Colonic mucosa (tissue), 4 donors: ENCODE measurements at regions not wholly inside any gene's neighbourhood (a gene's known extent, or its start where the extent isn't known, plus 50 kb on each side); places are given as distances from the start of the nearest gene placed in this dataset.

Experiments
- DNase-seq: peaks from one replicate; pipeline ENCODE4 v3.0.0-alpha.2; 2020
- H3K27ac ChIP-seq: fragments of 200-600 bp; one replicate; pipeline ENCODE4 v1.8.0; 2021
- H3K27me3 ChIP-seq: fragments of 200-600 bp; one replicate; pipeline ENCODE4 v1.8.0; 2021
- H3K36me3 ChIP-seq: fragments of 200-600 bp; one replicate; pipeline ENCODE4 v1.8.0; 2021
- H3K4me1 ChIP-seq: fragments of 200-600 bp; one replicate; pipeline ENCODE4 v1.8.0; 2021; ENCODE audit warnings: mild to moderate bottlenecking
- H3K4me3 ChIP-seq: fragments of 200-600 bp; one replicate; pipeline ENCODE4 v1.8.0; 2021
- H3K9ac ChIP-seq, 2 donors: one replicate each; pipeline ENCODE4 v1.7.0; 2013; ENCODE audit warnings: control low read depth in 2 of 2, low read depth in 2 of 2, low read length in 2 of 2
- H3K9me3 ChIP-seq: fragments of 200-600 bp; one replicate; pipeline ENCODE4 v1.8.0; 2021
- CTCF ChIP-seq: fragments of 200-600 bp; IDR thresholded peaks from one replicate; pipeline ENCODE4 v1.8.0; 2022; ENCODE audit warnings: antibody characterized with exemption, mild to moderate bottlenecking
- intact Hi-C: fragments of 100-400 bp; cut with DNase I; formaldehyde crosslinking; loops from one replicate; pipeline ENCODE4 v1.14.1; 2022
- donor health status: healthy.
- donor health status: DM: no; HTN: no; CAD: no.
- donor health status: DM: no; HTN: no; CAD: no.

- H3K9me3 ChIP-seq, result no peaks in the 10 kb centered on the region
- H3K4me1 ChIP-seq, result no peaks in the 10 kb centered on the region
- no peak for DNase-seq
- intact Hi-C loops, result no loop called here
- H3K27ac ChIP-seq, result no peak overlapping the region
- H3K4me3 ChIP-seq, result no peak overlapping the region
- H3K36me3 ChIP-seq, result no peaks in the 10 kb centered on the region
- no peak for TF ChIP-seq CTCF
- H3K27me3 ChIP-seq, result no peaks in the 10 kb centered on the region
- H3K9ac ChIP-seq, result no peak overlapping the region
Observed at GRCh38 chrX:6821730-6822129, 286.8 kb upstream of the VCX3A start.

- Histone ChIP-seq H3K4me1 (no peaks in the 10 kb centered on the region), H3K9me3 (no peaks in the 10 kb centered on the region), H3K27ac (no peak overlapping the region), H3K27me3 (no peaks in the 10 kb centered on the region), H3K9ac (no peak overlapping the region), H3K4me3 (no peak overlapping the region), H3K36me3 (no peaks in the 10 kb centered on the region)
- TF ChIP-seq CTCF, result no peak
- DNase-seq, result no peak
- intact Hi-C loops, result no loop called here
Observed at GRCh38 chrX:6813836-6814370, 279.0 kb upstream of the VCX3A start.

GRCh38 chrX:6812087-6812486, 277.2 kb upstream of the VCX3A start:
- H3K9me3 ChIP-seq, result no peaks in the 10 kb centered on the region
- no peak for TF ChIP-seq CTCF

GRCh38 chrX:6810776-6811175, 275.9 kb upstream of the VCX3A start:
- intact Hi-C loops, result no loop called here
- Histone ChIP-seq H3K4me1 (no peaks in the 10 kb centered on the region), H3K9me3 (no peaks in the 10 kb centered on the region), H3K9ac (no peak overlapping the region), H3K27ac (no peak overlapping the region), H3K4me3 (no peak overlapping the region), H3K27me3 (no peaks in the 10 kb centered on the region), H3K36me3 (no peaks in the 10 kb centered on the region)
- TF ChIP-seq CTCF, result no peak
- DNase-seq, result no peak

More at GRCh38 chrX:6812087-6812486, 277.2 kb upstream of the VCX3A start:
- no peaks in the 10 kb centered on the region for H3K36me3 ChIP-seq
- no peak for DNase-seq
- H3K4me1 ChIP-seq, result no peaks in the 10 kb centered on the region
- no peak overlapping the region for H3K4me3 ChIP-seq
- no peak overlapping the region for H3K9ac ChIP-seq
- intact Hi-C loops, result no loop called here
- no peak overlapping the region for H3K27ac ChIP-seq
- no peaks in the 10 kb centered on the region for H3K27me3 ChIP-seq

- Histone ChIP-seq H3K36me3 (no peaks in the 10 kb centered on the region), H3K9me3 (no peaks in the 10 kb centered on the region), H3K4me1 (no peaks in the 10 kb centered on the region), H3K4me3 (no peak overlapping the region), H3K27me3 (no peaks in the 10 kb centered on the region), H3K27ac (no peak overlapping the region), H3K9ac (no peak overlapping the region)
- intact Hi-C loops, result no loop called here
- no peak for DNase-seq
- TF ChIP-seq CTCF, result no peak
Observed at GRCh38 chrX:6803607-6804006, 268.7 kb upstream of the VCX3A start.

GRCh38 chrX:6793000-6793399, 258.1 kb upstream of the VCX3A start:
- no peaks in the 10 kb centered on the region for H3K9me3 ChIP-seq
- no peaks in the 10 kb centered on the region for H3K36me3 ChIP-seq
- no peak overlapping the region for H3K9ac ChIP-seq
- no peaks in the 10 kb centered on the region for H3K4me1 ChIP-seq
- TF ChIP-seq CTCF, result no peak
- intact Hi-C loops, result no loop called here
- H3K4me3 ChIP-seq, result no peak overlapping the region
- H3K27me3 ChIP-seq, result no peaks in the 10 kb centered on the region
- no peak overlapping the region for H3K27ac ChIP-seq
- DNase-seq, result no peak
